ENCODE measurements at regions not wholly inside any gene's neighbourhood (a gene's known extent, or its start where the extent isn't known, plus 50 kb on each side); places are given as distances from the start of the nearest gene placed in this dataset.

GRCh38 chr18:64337018-64337417 is 188.1 kb upstream of the LINC00305 start:
- ATAC-seq (no peak), DNase-seq (ENCODE audit: low spot score) (no peak)
- intact Hi-C loops (cut with DNase I) = no loop called here

DNA sequence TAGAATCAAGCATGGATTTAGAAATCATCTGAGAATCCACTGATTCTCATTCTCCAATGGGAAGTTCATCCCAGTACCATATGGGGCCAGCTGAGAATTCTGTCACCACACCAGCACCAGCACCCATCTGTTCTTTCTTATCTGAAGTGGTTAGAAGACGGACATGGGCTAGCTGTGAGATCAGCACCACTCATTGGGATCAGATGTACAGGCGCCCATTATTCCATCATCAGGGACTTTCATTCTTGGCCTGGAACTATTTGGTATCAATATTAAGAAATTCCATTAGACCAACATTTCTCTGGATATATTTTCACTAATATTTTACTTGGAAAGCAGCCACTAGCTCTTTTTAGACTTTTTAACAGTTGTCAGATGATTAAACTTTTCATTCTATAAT is 185.9 kb upstream of the LINC00305 start:
- DNase-seq (ENCODE audit: low spot score) = no peak
- no peak for ATAC-seq
- intact Hi-C loops (cut with DNase I) = no loop called here

- intact Hi-C loops (cut with DNase I) = no loop called here
- ATAC-seq = no peak
- no peak for DNase-seq (ENCODE audit: low spot score)
Observed at GRCh38 chr18:64333584-64333983, 184.7 kb upstream of the LINC00305 start.

DNA sequence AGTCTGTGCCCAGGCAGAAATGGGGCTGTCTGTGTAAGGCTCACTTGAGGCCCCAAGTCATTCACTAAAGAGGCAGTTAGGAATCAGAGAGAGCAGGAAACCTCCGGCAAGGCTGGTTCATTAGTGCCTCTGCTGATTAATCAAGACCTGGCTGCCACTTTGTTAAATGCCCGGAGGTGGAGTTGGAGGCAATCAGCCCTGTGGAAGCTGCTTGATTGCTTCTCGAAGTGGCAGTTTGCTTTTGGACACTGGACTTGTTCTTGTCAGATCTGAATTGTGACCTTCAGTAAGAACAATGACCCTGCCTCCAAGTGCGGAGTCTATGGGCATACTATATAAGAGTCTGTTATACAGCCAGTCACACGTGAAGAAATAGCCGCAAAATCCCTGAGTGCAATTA is 183.9 kb upstream of the LINC00305 start:
- DNase-seq (ENCODE audit: low spot score) = no peak
- intact Hi-C loops (cut with DNase I) = no loop called here
- no peak for ATAC-seq

DNA sequence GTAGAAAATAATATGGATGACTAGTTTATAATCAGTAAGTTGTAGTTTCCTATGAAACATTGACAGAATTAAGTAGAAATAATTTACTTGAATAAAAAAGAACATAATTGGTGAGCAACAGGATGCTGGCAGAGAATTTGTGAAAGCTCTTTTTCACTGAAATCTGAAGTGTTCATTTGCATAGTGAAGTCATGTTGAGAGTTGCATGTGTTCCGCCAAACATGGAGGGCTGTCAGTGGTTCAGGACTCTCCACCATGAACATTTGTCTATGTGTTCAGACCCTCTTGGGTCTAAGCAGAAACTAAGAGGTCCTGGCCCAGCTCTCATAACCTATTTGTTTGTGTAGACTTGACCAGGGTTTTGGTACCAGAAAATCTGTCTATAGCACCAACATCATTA is 182.5 kb upstream of the LINC00305 start:
- DNase-seq (ENCODE audit: low spot score) = no peak
- no peak for ATAC-seq
- intact Hi-C loops (cut with DNase I) = no loop called here

DNA sequence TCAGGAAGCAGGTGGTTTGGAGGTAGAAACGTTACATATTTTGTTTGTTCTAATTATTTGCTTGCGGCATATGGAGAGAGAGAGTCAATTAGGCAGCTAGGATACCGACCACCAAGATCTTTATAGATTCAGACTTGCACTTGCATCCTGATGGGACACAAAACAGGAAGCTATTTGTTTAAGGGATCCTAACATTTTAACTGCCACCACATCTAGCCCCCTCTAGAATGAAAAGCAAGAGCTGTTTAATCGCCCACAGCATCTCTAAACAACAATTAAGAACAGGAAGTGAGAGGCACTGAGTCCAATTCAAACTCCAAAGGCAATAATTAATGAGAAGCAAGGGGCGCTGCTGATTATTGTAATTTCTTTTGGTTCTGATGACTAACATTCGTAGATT is 182.0 kb upstream of the LINC00305 start:
- no peak for ATAC-seq
- no peak for DNase-seq (ENCODE audit: low spot score)
- intact Hi-C loops (cut with DNase I) = no loop called here

GRCh38 chr18:64330161-64330560 is 181.3 kb upstream of the LINC00305 start:
- no peak for ATAC-seq

GRCh38 chr18:64322189-64322588 is 173.3 kb upstream of the LINC00305 start:
- ATAC-seq (no peak), DNase-seq (ENCODE audit: low spot score) (no peak)
- intact Hi-C loops (cut with DNase I) = loop anchor here (5.0 kb wide), 1 partner anchor 940 kb away; no protein-coding TSS in a partner anchor

More at GRCh38 chr18:64330161-64330560, 181.3 kb upstream of the LINC00305 start:
- intact Hi-C loops (cut with DNase I) = no loop called here
- DNase-seq (ENCODE audit: low spot score) = no peak

DNA sequence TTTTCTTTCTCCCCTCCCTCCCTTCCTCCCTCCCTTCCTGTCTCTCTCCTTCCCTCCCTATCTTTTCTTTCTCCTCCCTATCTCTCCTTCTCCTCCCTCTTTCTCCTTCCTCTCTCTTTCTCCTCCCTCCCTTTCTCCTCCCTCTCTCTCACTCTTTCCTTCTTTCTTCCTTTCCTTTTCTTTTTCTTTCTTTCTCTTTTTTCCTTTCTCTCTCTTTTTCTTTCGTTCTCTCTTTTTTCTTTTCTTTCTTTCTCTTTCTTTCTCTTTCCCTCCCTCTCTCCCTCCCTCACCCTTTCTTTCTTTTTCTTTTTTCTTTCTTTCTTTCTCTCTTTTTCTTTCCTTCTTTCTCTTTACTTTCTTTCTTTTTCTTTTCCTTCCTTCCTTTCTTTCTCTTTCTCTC is 169.7 kb upstream of the LINC00305 start:
- no peak for ATAC-seq
- intact Hi-C loops (cut with DNase I) = no loop called here
- DNase-seq (ENCODE audit: low spot score) = no peak

- DNase-seq (ENCODE audit: low spot score) (no peak), ATAC-seq (no peak)
- intact Hi-C loops (cut with DNase I) = no loop called here
Observed at GRCh38 chr18:64311859-64312258, 163.0 kb upstream of the LINC00305 start.

DNA sequence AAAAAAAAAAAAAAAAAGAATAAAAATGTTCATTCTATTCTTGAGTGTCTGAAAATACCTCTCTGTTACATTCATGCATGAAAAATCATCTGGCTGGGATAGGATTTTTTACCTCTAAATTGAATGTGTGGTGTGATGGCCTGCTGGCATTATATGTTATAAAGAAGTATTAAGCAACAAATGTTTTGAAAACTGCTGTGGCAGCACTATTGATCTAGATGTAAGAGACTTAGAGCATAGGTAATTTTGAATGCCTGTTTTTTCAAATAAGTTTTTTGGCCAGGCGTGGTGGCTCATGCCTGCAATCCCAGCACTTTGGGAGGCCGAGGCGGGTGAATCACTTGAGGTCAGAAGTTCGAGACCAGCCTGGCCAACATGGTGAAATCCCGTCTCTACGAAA is 147.0 kb upstream of the LINC00305 start:
- intact Hi-C loops (cut with DNase I) = no loop called here
- DNase-seq (ENCODE audit: low spot score) (no peak), ATAC-seq (no peak)

- DNase-seq (ENCODE audit: low spot score) = no peak
- ATAC-seq = no peak
- intact Hi-C loops (cut with DNase I) = no loop called here
Observed at GRCh38 chr18:64294967-64295366, 146.1 kb upstream of the LINC00305 start.

DNA sequence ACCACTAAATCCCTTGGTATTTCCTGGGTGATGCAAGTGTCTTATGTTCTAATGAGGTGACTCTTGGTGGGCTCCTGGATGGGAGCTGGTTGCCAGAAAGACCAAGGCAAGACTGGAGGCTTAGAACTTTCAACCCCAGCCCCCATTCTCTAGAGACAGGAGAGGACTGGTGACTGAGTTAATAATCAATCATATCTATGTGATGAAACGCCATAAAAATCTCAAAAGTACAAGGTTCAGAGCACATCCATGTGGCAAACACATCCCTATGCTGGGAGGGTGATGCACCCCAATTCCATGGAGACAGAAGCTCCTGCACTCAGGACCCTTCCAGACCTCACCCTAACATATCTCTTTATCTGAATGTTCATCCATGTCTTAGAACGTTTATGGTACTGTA is 139.5 kb upstream of the LINC00305 start:
- DNase-seq (ENCODE audit: low spot score) (no peak), ATAC-seq (no peak)
- intact Hi-C loops (cut with DNase I) = no loop called here

GRCh38 chr18:64287926-64288325 is 139.0 kb upstream of the LINC00305 start:
- ATAC-seq (no peak), DNase-seq (ENCODE audit: low spot score) (no peak)
- intact Hi-C loops (cut with DNase I) = no loop called here

GRCh38 chr18:64283059-64283458 is 134.2 kb upstream of the LINC00305 start:
- DNase-seq (ENCODE audit: low spot score) (no peak), ATAC-seq (no peak)
- intact Hi-C loops (cut with DNase I) = no loop called here

DNA sequence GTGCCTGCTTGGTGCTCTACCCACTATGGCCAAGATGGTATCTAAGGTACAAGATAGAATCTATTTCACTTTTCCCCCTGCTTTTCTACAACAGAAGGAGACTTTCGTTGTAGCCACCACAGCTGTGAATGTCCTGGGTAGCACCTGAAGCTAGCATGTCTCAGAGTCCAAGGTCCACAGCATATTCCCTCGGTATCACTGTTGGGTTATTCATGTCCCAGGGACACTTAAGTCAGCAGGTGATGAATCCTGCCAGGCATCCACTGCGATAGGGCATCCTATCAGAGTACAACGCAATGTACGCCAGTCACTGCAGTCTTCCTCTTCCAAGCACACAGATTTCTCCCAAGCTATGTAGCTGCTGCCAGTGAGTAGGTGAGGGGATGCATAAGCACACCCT is 129.1 kb upstream of the LINC00305 start:
- no peak for DNase-seq (ENCODE audit: low spot score)
- intact Hi-C loops (cut with DNase I) = no loop called here
- ATAC-seq = no peak

DNA sequence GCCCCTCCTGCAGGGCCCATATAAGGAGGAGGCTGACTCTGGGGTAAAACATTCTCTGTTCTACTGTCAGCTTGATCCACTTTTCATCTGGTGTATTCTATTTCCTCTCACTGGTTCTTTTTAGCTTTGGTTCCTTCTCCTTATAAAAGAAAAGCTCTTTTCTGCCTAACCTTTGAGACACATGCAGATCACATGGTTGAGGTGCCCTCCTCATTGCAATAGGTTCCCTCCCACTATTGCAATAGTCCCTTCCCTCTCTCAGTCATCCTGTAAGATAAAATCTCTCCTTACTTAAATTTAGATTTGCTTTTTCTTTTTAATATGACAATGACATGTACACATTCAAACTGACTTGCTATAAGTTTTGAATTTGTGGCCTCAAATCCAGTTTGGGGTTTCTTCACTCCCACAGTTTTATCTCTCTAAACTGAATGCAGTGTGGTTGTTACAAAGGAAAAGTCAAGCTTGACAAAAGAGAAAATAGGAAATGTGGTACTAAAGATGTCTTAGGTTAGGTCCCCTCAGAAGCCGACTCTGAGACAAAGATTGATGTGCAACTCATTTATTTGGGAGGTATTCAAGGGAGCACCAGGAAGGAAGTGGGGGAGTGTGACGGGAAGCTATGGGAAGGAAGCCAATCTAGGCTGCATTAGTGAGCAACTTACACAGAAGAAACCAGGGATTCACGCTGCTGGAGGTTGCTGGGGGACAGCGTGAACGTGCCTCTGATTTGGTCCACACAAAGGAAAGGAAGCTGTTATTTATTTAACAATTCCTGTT is 127.6 kb upstream of the LINC00305 start:
- ATAC-seq (no peak), DNase-seq (ENCODE audit: low spot score) (no peak)
- intact Hi-C loops (cut with DNase I) = no loop called here

DNA sequence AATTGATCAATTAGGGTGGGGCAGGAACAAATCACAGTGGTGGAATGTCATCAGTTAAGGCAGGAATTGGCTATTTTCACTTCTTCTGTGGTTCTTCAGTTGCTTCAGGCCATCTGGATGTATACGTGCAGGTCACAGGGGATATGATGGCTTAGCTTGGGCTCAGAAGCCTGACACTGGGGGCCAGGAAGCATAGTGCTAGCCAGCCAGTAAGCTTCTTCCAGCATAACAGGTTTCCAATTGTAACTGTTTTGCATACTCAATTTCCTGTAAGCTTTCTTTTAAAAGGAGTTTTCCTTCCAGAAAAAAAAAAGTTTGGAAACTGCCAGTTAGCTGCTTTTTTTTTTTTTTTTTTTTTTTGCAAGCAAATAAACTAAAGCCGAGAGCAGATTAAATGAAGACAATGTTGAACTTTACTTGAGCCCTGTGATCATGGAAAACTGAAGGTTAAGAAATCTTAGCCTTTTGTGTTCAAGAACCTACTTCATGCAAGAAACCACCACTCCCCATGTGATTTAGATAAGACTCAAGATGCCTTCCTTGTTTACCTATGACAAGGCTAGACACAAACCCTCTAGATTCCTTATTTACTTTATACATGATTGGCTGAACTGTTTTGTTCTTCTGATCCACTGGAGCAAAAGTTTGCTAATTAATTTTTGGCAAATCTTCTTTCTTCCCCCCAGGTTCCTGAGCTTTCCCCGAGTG is 126.9 kb upstream of the LINC00305 start:
- ATAC-seq (no peak), DNase-seq (ENCODE audit: low spot score) (no peak)
- intact Hi-C loops (cut with DNase I) = no loop called here

- DNase-seq (ENCODE audit: low spot score) (no peak), ATAC-seq (no peak)
- intact Hi-C loops (cut with DNase I) = no loop called here
Observed at GRCh38 chr18:64273724-64274123, 124.8 kb upstream of the LINC00305 start.

DNA sequence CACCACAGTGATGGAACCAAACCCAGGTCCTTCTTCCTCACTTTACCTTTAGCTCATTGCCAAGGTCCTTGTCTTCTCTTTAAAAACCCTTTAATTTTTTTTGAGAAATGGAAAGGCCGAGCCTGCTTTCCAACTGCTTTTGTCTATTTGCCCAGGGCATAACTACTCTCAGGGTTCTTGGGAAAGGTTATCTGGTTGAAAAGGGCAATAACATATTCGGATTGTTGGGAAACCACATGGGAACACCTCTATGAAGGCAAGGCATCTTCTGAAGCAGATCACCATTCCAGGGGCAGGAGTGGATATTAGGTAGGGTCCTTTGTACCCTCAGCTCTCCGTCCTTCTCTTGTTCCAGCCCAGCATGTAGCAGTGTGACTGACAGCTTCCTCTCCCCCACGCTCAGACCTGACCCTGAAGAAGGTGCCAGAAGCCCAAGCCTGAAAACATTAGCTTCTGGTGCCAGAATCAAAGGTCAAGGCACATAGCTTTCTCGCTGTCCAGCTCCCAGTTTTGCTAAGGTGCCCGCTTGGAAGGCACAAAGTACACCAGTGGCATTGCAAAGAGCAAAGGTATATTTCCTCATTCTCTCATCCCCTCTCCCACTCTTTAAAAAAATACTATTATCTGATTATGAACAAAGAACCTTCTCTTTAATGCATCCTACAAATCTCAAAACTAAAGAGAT is 123.2 kb upstream of the LINC00305 start:
- ATAC-seq = no peak
- intact Hi-C loops (cut with DNase I) = no loop called here
- DNase-seq (ENCODE audit: low spot score) = no peak
